NCI-H2196 (cell line): ENCODE measurements at regions not wholly inside any gene's neighbourhood (a gene's known extent, or its start where the extent isn't known, plus 50 kb on each side); places are given as distances from the start of the nearest gene placed in this dataset.
"Not testable (repeated sequence)": the region's sequence is repeated elsewhere in the genome, so short reads cannot be mapped to it uniquely, and the experiment has no call there.

Experiments used
- DNase-seq: peaks from one replicate; lab custom pipeline; 2025; ENCODE audit not compliant: unreplicated experiment; lab: John Stamatoyannopoulos, UW

DNA sequence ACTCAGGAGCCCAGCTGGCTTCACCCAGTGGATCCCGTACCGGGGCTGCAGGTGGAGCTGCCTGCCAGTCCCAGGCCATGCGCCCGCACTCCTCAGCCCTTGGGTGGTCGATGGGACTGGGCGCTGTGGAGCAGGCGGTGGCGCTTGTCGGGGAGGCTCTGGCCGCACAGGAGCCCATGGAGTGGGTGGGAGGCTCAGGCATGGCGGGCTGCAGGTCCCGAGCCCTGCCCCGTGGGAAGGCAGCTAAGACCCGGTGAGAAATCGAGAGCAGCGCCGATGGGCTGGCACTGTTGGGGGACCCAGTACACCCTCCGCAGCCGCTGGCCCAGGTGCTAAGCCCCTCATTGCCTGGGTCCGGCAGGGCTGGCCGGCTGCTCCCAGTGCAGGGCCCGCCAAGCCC, 1205.6 kb downstream of the DIAPH3 start:
- DNase-seq = not testable (repeated sequence)

DNA sequence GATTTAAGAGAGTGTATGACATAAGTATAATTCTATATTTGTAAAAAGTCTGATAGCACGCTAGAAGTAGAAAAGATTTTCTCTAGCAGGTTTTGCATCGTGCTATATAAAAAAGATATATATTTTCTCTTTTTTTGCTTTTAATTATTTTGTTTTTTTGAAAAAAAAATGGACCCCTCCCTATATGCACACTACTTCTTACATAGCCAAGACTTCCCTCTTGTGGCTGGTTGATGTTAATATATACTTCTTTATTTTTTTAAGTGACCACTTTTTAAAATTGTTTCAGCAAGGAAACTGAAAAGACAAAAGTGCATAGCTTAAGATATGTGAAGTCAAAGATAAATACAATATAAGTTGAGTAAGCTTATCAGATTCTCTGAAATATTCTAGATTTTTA, 1202.8 kb downstream of the DIAPH3 start:
- no peak for DNase-seq

DNA sequence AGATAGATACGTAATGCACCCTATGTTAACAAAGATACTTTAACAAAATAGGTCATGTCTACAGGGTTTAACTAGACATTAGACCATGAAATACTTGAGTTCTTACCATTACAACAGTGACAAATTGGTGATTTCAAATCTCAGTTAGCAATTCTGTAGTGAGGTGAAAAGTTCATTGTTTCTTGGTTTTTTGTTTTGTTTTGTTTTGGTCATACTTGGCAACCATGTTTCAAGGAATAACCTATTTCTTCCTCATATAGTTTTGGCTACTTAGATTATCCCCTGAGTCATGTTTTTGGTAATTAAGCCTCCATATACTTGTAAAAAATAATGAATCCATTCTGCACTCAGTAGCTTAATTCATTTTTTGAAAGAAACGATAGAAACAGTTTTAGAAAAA, 1200.4 kb downstream of the DIAPH3 start:
- no peak for DNase-seq

DNA sequence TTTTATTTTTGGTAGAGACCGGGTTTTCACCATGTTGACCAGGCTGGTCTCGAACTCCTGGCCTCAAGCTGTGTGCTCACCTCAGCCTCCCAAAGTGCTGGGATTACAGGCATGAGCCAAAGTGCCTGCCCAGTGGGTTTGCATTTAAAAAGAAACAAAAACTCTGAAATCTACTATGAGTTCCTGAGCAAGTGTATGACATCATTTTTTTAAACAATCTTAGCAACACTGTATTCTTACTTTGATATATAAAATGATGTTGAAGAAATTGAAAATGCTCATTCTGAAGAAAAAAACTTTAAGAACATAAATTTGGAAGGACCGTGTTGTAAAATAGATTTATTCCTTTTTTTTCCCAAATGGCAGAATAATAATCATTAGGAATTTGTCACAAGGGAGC, 1199.7 kb downstream of the DIAPH3 start:
- DNase-seq = no peak

DNA sequence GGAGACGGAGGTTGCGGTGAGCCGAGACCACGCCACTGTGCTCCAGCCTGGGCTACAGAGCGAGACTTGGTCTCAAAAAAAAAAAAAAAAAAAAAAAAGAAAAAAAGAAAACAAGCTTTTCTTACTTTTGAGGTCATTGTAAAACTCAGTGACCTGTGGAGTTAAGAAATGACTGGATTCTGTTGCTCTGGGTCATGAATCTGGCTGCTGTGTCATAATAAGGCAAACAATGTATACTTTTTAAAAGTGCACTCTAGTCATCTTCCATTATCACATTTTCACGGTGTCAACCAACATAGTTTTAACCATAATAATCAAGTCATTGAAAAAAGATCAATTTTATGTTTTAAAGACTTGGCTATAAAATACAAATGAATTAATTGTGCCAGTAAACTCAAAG, 1186.6 kb downstream of the DIAPH3 start:
- DNase-seq = no peak

DNA sequence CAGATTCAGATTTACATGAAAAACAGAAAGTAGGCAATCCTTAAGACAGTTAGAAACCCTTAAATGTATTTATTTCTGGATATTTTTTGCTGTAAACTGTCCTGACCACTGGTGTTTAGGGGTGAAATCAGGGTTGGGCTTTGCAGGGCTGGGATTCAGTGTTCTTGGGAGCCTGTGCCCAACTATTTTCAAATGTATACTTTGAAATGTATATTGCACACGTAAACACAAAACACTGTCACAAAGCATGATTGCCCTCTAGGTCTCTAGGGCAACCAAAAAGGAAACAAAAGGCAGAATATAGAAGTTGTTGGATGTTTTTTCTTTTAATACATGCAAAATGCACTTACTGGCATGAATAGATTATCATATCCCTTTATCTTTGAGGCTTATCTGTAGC, 1185.4 kb downstream of the DIAPH3 start:
- no peak for DNase-seq

DNA sequence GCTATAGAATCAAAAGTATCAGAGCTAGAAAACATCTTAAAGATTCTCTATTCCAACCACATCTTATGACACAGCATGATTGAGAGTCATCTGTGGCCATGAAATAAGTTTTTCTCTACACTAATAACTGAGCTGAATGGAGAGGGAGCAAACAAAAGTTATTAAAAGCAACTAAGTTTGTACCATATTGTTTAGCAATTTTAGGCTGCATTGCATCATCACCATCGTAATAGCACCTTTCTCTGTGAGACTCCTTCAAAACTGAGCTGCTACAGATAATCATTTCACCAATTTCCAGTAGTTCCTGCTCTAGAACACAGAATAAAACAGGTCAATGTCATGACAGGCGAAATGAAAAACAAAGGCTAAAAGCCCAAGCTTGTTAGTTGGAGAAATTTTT, 1183.9 kb downstream of the DIAPH3 start:
- no peak for DNase-seq

DNA sequence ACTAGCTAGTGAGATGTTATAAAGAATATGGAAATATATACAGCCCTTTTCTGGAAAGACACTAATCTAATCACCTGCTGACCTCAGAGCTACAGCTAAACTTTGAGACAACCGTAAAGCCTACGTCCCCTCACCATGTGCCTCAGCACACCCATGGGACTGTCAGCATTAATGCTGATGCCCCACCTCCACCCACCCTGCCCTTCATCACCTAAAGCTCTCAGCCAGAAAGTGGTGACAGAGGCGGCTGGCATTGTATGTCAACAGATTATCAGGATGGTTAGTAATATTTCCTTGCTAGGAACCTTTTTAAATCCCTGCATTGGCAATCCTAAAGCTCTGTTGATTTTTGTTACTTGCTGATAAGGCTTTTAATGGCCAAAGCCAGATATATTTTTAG, 1177.9 kb downstream of the DIAPH3 start:
- no peak for DNase-seq

DNA sequence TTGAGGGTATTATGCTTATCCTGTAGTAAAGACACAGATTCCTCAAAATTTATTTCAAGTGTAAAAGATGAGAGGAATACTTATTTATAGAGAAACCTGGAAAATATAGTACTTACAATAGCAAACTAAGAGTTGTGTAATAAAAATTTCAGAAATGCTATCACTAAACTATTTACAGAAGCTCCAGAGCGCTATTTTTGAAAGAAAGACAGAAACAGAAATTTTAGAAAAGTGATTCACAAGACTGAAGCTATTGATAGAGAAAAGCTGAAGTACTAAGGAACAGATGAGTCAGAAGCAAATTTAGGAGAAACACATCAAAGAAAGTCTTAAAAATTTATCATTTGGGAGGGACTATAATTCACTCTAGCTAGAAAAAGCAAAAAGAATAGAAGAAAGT, 1174.2 kb downstream of the DIAPH3 start:
- no peak for DNase-seq

DNA sequence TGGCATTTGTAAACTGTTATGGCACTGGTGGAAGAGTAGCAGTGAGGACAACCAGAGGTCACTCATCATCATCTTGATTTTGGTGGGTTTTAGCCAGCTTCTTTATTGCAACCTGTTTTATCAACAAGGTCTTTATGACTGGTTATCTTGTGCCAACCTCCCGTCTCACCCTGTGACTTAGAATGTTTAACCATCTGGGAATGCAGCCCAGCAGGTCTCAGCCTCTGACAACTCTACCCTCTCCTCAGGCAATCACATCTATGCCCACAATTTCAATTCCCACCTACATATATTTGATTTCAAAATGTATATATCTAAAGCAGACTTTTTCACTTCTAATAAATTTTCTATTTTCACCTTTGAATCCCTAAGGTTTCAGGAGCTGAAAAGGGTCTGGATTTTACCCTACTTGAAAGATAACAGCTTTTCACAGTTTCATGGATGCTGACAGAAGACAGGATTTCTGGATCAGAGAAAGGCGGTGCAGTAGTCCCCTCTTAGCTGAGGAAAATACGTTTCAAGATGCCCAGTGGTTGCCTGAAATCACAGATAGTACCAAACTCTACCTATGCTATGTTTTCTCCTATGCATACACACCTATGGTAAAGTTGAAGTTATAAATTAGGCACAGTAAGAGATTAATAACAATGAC, 1171.8 kb downstream of the DIAPH3 start:
- DNase-seq = no peak

DNA sequence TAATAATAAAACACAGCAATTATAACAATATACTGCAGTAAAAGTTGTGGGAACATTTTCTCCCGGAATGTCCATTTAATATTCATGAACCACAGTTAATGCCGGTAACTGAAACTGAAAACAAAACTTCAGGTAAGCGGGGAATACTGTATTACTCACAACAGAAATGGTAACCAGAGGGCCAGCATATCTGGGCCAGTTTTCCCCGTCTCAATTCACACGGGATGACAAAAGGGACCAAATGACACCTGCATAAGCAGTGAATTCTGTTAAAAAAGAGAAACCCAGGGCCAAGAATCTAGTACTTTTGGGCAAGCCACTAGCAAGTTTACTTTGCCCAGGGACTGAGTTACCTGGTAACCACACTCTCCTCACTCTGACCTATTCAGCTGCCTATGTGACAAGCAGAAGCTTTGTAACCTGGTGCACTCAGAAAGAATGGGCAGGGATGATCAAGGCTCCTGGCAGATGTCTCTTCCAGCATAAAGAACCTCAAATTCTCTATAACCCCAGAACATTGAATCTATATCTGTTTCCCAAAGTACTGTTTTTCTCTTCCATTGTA, 1171.2 kb downstream of the DIAPH3 start:
- no peak for DNase-seq

DNA sequence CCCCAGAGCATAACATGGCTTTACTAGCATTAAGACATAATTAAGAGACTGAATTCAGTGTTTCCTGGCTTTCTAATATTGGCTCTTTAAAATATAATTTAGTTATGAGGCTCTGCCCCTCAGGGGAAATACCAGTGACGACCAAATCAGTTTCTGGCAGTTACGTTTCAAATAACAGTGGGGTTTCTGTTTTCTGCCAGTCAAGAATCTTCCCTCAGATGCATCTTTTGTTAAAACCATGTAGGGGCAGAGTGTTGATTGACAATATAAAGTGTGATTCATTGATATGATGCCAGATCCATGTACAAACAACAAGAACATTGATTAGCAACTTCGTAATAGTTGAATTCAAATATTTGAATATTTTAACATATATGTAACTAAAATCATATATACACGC, 1169.7 kb downstream of the DIAPH3 start:
- no peak for DNase-seq

DNA sequence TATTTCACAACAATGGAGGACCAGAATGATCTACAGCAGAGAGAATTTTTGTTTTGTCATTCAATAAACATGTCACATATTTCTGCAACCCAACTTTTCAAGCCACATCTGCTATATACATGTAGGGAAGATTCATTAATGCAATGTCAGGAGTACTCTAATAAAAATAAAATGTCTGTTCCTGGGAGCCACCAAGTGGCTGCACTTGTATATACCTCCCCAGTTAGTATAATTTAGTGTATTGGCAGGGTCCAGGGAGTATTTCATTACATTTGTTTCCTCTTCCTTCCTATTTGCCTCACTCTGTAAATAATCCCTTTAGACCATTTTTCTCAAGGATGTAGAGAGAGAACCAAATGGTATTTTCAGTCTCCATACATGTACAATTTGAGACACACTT, 1169.0 kb downstream of the DIAPH3 start:
- no peak for DNase-seq

DNA sequence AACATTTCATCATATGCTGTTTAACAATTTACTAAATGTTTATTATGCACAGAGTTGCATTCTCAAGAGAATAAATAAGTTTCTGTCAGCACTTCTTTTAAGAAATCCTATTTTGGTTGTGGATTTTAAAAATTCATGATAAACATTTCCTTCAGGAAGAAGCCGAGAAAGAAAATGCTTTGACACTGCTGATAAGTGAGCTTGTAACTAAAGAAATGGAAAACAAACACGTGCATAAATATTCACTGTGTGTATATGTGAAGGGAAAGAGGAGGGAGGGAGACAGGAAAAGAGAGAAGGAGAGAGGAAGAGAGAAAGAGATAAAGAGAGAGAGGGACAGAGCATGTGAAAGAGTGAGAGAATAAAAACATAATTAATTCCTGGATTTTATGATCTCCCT, 1165.0 kb downstream of the DIAPH3 start:
- DNase-seq = no peak

DNA sequence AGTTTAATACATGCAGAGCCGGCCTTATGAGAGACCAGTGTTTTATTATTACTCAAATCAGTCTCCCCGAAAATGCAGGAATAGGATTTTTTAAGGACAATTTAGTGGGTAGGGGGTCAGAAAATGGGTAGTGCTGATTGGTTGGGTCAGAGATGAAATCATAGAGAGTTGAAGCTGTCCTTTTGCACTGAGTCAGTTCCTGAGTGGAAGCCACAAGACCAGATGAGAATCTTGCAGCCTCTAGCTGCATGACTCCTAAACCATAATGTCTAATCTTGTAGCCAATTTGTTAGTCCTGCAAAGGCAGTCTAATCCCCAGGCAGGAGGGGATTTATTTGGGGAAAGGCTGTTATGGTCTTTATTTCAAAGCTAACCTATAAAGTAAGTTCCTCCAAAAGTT, 1163.9 kb downstream of the DIAPH3 start:
- no peak for DNase-seq

DNA sequence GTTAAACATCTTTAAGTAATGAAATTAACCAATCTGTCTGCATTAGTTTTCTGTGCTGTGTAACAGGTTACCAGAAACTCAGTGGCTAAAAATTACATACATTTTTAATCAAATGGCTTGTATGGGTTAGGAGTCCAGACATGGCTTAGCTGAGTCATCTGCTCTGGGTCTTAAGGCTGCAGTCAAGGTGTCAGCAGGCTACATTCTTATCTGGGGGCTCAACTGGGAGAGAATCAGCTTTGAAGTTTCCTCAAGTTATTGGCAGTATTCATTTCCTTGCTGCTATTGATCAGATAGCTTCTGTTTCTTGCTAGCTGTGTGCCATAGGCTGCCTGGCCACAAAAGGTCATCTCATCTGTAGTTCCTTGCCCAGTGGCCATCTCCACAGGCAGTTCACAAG, 1163.0 kb downstream of the DIAPH3 start:
- no peak for DNase-seq

DNA sequence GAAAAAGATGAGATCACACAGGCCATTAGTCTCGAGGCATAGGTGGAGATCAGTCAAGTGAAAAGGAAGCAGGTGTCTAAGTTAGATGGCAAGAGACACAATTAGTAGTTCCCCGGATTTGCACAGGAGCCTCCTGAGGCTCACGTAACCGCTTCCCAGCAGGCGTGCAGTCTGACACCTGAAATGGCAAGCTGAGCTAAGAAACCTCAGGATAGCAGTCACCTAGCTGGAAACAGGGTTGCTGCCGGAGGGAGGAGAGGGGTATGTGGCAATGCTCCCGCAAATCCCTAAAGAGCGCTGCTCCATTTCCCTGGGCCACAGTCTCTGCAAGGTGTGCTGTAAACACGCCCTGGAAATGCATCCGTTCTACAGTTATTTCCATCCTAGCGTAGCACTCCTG, 1151.0 kb downstream of the DIAPH3 start:
- no peak for DNase-seq

DNA sequence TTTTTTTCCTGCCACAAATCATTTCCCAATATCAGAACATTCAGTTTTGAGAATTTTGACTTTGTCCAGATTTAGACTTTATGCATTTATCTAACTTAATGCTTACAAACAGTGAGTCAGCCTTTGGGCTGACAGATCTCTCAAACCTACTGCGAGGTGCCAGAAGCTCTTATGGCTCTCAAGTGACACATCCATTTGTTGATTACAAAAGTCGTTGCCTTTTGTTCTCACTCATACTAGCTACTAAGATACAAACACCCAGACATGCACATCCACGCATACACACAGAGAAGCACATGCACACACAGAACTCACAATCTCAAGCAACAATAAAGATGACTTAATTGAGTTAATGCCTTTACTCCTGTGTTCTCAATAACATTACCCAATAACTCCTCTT, 1147.5 kb downstream of the DIAPH3 start:
- DNase-seq = no peak

DNA sequence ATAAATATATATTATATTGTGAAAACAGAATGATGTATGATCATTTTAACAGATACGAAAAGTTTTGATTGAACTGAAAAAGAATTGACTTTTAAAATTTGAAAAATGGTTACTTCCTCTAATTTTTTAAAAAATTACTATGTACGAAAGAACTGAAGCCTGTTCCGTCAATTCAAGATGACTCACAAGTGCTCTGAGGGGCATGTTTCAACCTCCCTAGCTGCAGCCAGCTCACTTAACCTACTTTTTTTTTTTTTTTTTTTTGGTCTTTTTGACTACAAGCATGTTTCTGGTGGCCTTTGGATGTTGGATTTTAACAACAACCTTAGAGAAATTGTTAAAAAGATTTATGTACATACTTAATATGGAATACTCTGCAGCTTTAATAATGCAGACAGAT, 1139.3 kb downstream of the DIAPH3 start:
- DNase-seq = no peak

DNA sequence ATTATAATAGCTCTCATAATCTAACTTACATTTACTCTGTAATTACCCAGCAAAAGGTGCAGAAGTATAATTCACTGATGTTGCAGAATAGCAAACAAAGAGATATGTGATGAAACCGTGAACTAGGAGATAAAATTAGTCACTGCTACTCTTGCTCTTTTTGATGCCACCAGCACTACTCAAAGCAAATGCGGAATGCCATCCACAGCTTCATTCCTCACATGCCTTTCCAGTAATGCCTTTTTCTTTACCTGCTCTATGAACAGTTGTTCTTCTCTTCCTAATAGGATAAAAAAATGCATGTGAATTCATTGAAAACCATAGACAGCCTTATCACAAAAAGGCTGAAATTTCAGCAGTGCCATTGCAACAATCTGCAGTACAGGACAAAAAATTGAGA, 1129.5 kb downstream of the DIAPH3 start:
- no peak for DNase-seq

DNA sequence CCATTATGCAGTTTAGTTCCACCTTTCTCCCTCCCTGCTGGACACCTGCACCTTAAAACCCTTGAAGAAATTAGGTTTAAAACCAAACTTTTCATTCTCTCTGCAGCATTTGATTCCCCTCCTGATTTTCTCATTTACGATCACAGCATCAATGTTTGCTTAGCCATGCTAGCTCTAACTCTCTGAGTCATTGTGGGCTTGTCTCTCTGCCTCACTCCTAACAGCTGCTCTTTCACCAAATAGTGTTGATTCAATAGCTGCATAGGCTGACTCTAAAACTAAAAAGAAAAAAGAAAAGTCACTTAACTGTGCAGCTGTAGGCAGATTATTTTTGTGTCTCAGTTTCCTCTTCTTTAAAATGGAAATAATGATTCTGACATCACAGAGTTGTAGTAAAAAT, 1124.9 kb downstream of the DIAPH3 start:
- no peak for DNase-seq

DNA sequence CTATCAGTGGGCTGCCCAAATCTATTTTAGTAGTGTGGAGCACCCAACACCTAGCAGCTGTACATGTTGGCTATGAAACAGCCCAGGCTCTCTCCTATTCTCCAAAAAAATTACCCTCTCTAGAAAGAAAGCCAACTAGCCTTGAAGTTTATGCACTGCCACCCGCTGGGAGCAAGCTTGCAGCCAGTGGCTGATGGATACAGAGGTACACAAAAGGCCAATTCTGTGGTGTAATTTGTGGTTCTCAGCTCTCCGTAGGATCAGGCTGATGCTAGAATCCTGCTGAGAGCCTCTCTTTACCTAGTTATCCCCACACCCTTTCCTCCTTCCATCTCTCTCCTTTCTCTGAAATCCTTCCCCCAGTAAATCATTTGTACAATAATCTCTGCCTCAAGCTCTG, 1120.7 kb downstream of the DIAPH3 start:
- no peak for DNase-seq

DNA sequence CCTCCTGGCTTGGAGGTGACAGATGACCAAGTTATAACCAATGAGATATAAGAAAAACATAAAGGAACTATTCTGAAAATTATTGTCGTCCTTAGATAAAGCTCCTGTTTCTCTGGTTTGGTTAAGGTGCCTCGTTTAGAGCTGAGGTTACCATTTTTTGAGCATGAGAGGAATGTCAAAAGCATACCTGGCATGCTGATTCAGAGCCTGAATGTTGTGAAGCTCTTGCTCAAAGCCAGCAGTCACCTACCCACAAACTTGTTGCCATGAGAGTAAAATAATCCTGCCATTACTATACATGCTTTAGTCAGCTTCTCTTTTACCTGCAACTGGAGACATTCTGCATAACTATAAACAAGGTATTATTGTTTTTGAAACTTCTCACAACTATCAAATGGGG, 1116.2 kb downstream of the DIAPH3 start:
- DNase-seq = no peak
